HG02970 (cell line): ENCODE measurements at regions not wholly inside any gene's neighbourhood (a gene's known extent, or its start where the extent isn't known, plus 50 kb on each side); places are given as distances from the start of the nearest gene placed in this dataset.
"Not testable (repeated sequence)": the region's sequence is repeated elsewhere in the genome, so short reads cannot be mapped to it uniquely, and the experiment has no call there.

Source experiments
- ATAC-seq: cut with Tn5 transposase; IDR thresholded peaks from one replicate; pipeline ENCODE4 v1.9.1; 2021; ENCODE audit warnings: mild to moderate bottlenecking, moderate library complexity, moderate number of reproducible peaks; ENCODE audit not compliant: unreplicated experiment, low FRiP score

GRCh38 chr9:42862465-42862864 lies 679.0 kb downstream of the SPATA31A6 start:
- ATAC-seq, result not testable (repeated sequence)
